HG02981 (cell line): ENCODE measurements at regions not wholly inside any gene's neighbourhood (a gene's known extent, or its start where the extent isn't known, plus 50 kb on each side); places are given as distances from the start of the nearest gene placed in this dataset.
A peak's percentile ranks its signal among the peaks of the same experiment; 100 is the strongest.

Experiments used
- ATAC-seq: cut with Tn5 transposase; IDR thresholded peaks from one replicate; pipeline ENCODE4 v1.9.1; 2021; ENCODE audit warnings: mild to moderate bottlenecking, moderate library complexity; ENCODE audit not compliant: unreplicated experiment

- no peak for ATAC-seq
Measured at GRCh38 chr9:129476821-129477611, 143.9 kb downstream of the C9orf50 start.

- ATAC-seq = no peak
Measured at GRCh38 chr9:129474740-129475404, 146.0 kb downstream of the C9orf50 start.

GRCh38 chr9:129473523-129474244, 147.2 kb downstream of the C9orf50 start:
- no peak for ATAC-seq

DNA sequence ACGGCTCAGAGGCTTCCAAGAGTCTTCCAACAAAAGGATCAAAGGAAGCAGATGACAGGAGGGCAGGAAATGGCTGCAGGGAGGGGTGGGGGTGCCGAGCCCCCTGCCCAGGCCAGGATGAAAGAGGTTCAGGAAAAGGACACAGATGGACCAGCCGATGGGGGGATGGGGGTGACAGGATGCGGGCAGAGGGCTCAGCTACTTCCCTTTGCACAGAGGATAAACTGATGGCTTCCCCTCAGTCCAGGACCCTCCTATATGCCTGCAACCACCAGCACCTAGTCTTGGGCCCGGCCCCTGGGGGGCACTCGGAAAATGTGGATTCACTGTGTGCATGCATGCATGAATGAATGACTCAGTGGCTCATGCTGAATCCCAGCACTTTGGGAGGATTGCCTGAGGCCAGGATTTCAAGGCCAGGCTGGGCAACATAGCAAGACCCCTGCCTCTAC, 148.2 kb downstream of the C9orf50 start:
- no peak for ATAC-seq

- no peak for ATAC-seq
Measured at GRCh38 chr9:129471201-129472019, 149.5 kb downstream of the C9orf50 start.

GRCh38 chr9:129469988-129470316, 150.9 kb downstream of the C9orf50 start:
- ATAC-seq = no peak

- no peak for ATAC-seq
Measured at GRCh38 chr9:129469188-129469987, 151.5 kb downstream of the C9orf50 start.

- no peak for ATAC-seq
Measured at GRCh38 chr9:129467739-129468666, 152.9 kb downstream of the C9orf50 start.

- ATAC-seq = no peak
Measured at GRCh38 chr9:129467004-129467588, 153.8 kb downstream of the C9orf50 start.

DNA sequence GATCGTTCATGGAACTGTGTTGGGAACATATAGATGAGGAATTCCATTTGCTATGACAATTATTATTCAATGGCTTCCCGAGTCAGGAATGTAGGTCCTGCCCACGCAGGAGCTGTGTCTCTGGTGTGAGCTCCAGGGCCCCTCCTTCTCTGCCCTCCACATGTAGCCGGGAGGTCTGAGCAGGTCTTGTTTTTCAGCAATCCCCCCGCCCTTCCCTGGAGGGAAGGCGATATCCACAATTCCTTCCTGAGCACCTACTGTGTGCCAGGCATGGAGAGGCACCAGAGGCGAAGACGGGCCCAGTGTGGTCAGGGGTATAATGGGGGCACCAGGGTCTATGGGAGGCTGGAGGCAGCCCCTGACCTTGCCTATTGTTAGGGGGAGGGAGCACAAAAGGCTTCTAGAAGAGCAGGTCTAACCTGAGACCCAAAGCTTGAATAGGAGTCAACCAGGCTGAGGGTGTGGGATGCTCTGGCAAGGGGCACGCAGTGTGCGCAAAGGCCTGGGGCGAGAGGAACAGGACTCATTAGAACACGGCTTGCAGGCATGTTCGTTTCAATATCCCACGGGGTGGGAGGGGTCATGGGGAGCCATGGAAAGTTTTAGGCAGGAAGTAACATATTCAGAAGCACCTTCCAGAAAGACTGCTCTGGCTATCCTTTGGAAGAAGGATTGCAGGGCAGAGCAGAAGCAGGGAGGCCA, 154.9 kb downstream of the C9orf50 start:
- ATAC-seq = no peak

DNA sequence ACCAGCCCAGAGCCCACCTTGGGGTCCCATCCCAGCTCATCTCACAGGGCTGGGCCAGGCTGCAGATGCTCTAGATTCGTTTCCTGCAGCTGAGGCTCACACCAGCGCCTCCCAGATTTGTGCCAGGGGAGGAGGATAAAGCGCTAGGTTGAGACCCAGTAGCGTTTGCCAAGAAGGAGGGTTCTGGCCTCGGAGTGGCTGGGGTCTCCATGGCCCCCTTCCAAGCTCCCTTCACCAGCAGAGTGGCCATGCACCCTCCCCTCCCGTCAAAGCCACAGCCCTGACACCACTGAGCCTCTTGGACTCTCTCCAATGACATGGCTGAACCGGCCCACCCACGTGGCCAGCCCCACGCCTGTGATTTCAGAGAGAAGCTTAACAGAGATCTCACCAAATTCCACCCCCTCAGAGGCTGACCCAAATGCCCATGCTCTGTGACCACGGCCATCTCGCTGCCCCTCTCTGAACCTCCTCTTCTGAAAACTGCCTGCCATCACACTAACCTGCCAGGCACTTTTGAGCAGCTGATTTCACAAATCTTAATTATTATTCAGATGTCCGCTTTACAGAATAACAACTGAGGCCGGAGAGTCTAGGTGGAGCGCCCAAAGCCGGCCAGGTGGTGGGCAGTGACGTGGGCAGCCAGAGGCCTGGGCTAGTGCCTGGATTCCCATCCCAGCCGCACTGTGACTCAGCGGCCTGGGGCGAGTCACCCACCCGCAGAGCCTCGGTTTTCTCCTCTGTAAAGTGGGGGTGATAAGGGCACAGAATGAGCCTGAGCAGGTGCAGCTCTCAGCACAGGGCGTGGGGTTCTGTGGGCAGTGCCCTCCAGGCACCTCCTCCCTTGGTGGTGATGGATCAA, 155.7 kb downstream of the C9orf50 start:
- ATAC-seq = no peak

DNA sequence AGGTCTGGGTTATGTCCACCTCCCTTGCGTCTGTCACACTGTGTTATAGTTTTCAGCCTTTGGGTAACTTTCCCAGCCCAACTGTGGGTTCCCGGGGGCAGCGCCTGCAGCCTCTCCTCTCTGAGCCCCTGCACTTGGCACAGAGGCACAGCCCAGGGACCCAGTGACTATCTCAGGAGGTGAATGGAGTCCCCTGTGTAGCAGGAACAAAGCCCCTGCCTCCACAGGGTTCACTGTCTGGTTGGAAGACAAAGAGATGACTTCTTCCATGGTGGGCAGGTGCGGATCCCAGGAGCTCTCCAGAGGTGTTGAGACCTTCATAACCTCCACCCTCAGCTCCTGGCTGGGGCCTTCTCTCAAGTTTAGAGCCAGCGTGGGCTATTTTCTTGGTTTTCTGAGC, 156.9 kb downstream of the C9orf50 start:
- no peak for ATAC-seq

DNA sequence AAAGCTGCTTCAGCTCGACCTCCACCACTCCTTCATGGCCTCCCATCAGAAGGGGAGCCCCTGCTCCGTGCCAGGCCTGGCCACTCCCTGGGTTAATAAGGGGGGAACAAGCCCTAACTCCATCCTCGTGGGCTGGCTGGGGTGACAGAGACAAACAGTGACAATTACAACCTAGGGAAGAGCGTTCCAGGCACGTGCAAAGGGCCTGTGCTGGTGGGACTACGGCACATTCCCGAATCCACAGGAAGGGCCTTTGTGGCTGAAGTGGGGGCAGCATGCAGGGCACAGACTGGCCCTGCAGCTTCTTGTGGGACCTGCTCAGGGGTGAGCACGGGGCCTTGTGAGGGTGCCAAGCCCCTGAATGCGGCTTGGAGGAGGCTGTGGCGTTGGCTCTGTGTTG, 157.4 kb downstream of the C9orf50 start:
- ATAC-seq = no peak

DNA sequence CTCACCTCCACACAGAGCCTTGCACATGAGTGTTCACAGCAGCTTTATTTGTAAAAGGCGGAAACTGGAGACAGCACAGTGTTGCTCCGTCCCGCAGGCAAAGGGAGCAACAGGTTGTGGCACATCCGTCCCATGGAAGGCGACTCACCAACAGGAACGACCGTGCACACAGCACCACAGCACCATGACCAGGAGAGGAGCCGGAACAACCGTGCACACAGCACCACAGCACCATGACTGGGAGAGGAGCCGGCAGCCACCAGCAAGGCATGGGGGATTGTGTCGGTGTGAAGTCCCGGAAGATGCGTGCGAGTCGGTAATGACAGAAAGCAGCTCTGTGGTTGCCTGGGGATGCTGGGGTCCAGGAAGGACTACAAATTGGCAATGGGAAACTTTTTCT, 158.5 kb downstream of the C9orf50 start:
- no peak for ATAC-seq

DNA sequence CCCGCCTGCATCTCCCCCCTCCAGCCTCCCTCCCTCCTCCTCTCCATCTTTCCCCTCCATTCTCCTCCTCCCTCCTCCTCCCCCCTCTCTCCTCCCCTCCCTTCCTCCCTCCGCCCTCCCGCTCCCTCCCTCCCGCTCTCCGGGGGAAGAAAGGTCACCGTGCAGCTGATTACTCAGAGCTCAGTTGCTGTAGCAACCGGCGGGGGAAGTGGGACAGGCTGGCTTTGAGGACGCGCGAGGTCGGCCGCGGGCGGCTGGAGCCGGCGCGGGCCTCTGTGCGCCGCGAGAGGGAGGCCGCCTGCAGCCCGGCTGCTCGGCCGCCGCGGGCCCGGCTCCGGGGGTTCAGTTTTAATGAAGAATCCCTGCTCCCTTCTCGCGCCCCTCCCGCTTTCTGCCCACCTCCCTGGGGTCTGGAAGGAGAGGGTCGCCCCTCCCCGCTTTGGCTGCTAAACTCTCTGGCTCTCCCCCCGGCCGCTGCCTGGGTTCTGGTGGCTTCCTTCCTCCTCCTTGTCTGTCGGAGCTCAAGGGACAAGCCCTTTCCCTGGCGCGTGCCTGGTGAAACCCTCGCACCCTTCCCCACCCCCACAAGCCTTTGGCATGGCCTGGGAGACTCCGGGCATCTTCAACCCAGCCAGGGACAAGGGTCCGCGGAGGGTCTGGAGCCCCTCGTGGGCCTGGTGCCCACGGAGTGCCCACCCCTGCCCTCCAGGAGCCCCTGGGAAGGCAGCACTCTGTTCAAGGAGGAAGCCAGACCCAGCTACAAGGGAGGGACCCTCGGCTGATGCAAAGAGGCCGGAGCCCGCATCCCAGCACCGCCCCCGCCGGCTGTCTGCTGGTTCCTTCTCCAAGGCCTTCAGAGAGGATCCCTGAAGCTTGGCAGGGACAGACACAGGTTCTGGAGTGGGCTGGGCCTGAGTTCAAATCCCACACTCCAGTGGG, 160.3 kb downstream of the C9orf50 start:
- ATAC-seq = peak; percentile 78
